Midbrain (tissue), 1 donor: ENCODE measurements at regions not wholly inside any gene's neighbourhood (a gene's known extent, or its start where the extent isn't known, plus 50 kb on each side); places are given as distances from the start of the nearest gene placed in this dataset.
"Not testable (repeated sequence)": the region's sequence is repeated elsewhere in the genome, so short reads cannot be mapped to it uniquely, and the experiment has no call there.

ENCODE experiments used
- DNase-seq: peaks from one replicate; lab custom pipeline; 2025; lab: John Stamatoyannopoulos, UW

- DNase-seq, result no peak
Observed at GRCh38 chr1:5150191-5150590, 495.8 kb downstream of the AJAP1 start.

DNA sequence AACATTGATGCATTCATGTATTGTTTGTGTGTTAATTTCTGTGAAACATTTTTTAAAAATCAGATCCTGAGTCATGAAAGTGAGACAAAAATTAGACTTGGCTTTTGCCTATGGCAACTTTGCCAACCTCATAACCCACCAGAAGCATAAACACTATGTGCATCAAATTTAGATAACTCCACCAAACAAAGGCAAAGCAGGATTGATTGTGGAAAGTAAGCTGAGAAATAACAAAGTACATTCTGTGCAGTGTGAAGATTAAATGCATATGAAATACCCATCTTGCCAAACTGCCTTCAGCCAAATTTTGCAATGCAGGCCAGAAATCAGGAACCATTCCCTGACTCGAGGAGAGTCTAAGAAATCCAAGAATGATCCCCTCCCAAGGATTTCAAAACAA is 493.4 kb downstream of the AJAP1 start:
- DNase-seq, result no peak

DNA sequence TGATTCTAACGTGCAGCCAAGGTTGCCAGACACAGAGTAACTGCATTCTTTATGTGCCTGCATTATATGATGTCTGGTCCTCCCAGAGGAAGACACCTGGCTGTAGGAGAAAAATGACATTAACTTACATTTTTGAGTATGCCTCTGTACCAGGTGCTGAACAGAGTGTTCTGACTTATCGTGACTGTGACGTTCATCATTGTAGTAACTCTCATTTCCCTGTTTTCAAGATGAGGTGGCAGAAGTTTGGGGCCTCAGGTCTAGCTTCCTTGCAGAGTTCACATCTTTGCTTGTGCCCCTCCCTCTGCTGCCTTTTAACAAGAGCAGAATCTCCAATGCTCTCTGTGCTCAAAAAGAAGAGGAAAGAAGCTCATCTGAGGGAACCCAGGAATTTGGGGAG is 488.0 kb downstream of the AJAP1 start:
- no peak for DNase-seq

- DNase-seq, result no peak
Observed at GRCh38 chr1:5141750-5142149, 487.3 kb downstream of the AJAP1 start.

GRCh38 chr1:5140962-5141361 is 486.6 kb downstream of the AJAP1 start:
- DNase-seq, result no peak

- DNase-seq, result no peak
Observed at GRCh38 chr1:5140136-5140535, 485.7 kb downstream of the AJAP1 start.

DNA sequence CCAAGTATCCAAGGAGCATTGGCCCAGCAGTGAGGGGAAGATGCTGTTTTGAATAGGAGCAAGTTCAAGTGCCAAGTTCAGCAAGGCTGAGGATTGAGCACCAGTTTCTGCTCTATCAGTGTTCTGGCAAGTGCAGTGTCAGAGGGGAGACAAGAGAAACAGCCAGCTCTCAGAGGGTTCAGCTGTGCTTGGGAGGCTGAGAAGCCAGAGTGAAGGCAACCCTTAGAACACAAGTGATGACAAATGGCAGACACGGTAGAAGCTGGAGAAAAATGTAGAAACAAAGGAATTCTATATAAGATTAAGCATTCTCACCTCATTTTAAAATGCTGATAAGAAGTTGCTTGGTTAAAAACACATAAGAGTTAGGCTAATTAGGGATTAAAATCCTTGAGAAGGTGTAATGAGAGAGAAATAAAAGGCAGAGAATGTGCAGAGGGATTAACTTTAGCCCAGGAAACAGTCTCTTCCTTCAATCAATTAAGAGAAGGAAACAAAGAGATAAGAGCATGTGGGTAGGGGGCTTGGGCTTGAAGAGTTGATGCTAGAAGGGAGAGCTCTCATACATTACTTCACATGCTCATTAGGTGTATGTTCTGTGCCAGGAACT is 475.4 kb downstream of the AJAP1 start:
- DNase-seq, result no peak

GRCh38 chr1:5125208-5125607 is 470.8 kb downstream of the AJAP1 start:
- no peak for DNase-seq

DNA sequence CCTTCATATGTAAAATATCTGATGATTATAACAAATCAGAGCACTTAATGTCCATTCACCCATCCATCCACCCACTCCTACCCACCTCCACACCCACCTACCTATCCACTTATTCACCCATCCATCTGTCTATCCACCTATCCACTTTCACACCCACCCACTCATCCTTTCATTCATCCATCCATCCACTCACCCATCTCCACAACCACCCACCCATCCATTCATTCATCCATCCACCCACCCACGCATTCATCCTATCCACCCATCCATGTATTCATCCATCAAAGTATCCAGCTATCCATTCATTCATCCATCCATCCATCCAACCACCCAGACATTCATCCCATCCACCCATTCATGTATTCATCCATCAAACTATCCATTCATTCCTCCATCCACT is 466.1 kb downstream of the AJAP1 start:
- no peak for DNase-seq

- DNase-seq, result no peak
Observed at GRCh38 chr1:5119366-5120234, 465.2 kb downstream of the AJAP1 start.

DNA sequence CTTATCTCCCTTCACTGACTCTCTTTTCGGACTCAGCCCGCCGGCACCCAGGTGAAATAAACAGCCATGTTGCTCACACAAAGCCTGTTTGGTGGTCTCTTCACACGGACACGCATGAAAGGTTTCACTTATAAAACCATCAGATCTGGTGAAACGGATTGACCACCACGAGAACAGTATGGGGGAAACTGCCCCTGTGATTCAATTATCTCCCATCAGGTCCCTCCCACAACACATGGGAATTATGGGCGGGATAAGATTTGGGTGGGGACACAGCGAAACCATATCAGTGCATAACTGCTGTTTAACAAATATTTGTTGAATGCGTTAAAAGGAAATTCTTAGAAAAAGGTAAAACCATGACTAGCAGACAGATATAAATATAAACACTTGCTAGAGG is 464.4 kb downstream of the AJAP1 start:
- DNase-seq, result not testable (repeated sequence)

- not testable (repeated sequence) for DNase-seq
Observed at GRCh38 chr1:5118292-5118691, 463.9 kb downstream of the AJAP1 start.

DNA sequence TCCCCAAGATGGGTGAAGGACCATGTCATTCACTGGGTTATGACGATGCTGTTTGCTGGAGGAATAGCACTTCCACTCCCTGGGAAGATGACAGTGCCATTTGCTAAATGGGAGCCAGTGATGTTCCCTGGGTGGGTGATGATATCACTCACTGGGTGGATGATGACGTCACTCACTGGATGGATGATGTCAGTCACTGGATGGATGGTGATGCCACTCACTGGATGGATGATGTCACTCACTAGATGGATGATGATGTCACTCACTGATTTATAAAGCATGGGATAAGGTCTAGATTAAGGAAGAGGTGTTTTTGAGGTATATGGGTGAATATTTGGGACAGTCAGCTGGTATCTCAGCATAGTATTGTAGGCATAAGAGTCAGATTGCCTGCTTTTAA is 457.2 kb downstream of the AJAP1 start:
- DNase-seq, result no peak

- DNase-seq, result no peak
Observed at GRCh38 chr1:5110508-5110907, 456.1 kb downstream of the AJAP1 start.

- DNase-seq, result no peak
Observed at GRCh38 chr1:5109633-5110032, 455.2 kb downstream of the AJAP1 start.

- no peak for DNase-seq
Observed at GRCh38 chr1:5108740-5109139, 454.3 kb downstream of the AJAP1 start.

DNA sequence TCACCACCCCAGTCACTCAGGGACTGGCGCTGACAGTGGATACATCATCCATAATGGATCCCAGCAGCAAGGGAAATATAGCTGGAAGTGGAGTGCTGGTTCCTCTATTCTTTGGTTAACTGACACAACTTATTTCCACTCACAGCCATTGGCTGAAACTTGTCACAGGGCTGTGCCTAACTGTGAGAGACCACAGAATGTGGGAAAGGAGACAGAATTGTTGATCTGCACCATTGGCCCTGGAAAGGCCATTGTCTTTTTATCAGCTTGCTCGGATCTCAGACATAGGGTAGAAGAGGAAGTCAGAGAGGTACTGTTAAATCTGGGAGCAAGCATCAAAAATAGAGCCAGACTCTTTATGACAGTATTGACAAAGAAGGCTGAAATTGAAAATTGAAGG is 451.3 kb downstream of the AJAP1 start:
- no peak for DNase-seq

- DNase-seq, result no peak
Observed at GRCh38 chr1:5099558-5099957, 445.1 kb downstream of the AJAP1 start.

GRCh38 chr1:5098981-5099385 is 444.6 kb downstream of the AJAP1 start:
- no peak for DNase-seq

- DNase-seq, result no peak
Observed at GRCh38 chr1:5093042-5093441, 438.6 kb downstream of the AJAP1 start.

- DNase-seq, result no peak
Observed at GRCh38 chr1:5084676-5085075, 430.3 kb downstream of the AJAP1 start.

- DNase-seq, result no peak
Observed at GRCh38 chr1:5067246-5067645, 412.8 kb downstream of the AJAP1 start.

DNA sequence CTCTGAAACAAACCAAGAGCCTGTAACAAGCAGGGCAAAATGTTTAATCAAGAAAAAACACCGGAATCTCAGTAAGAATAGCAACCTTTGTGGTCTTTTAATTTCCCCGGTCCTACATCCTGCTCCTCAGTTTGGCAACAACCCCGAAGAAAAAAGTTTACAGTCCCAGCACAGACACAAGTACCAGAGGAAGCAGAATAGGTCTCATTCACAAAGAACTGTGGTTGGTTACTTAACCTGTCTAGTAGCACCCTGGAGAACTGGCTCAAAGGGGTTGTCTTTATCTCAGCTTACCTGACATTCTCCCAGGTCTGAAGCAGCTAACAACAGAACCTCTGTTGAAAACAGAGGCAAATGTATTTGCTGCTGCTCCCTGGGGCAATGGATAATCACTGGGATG is 399.3 kb downstream of the AJAP1 start:
- no peak for DNase-seq

- DNase-seq, result no peak
Observed at GRCh38 chr1:5029136-5029535, 374.7 kb downstream of the AJAP1 start.
